Epidermal melanocyte (primary cell): ENCODE measurements at regions not wholly inside any gene's neighbourhood (a gene's known extent, or its start where the extent isn't known, plus 50 kb on each side); places are given as distances from the start of the nearest gene placed in this dataset.
"Not testable (repeated sequence)": the region's sequence is repeated elsewhere in the genome, so short reads cannot be mapped to it uniquely, and the experiment has no call there.

Experiments used
- DNase-seq: peaks from one replicate; pipeline ENCODE4 v3.0.0; 2011; ENCODE audit warnings: low spot score; ENCODE audit not compliant: insufficient read length

- no peak for DNase-seq
These were observed 57.0 kb downstream of the MSTN start for GRCh38 chr2:190005513-190005912.

- DNase-seq: no peak
These were observed 62.9 kb downstream of the MSTN start for GRCh38 chr2:189999661-190000060.

GRCh38 chr2:189998665-189999064 lies 63.9 kb downstream of the MSTN start:
- DNase-seq: not testable (repeated sequence)

- no peak for DNase-seq
These were observed 65.5 kb downstream of the MSTN start for GRCh38 chr2:189997016-189997415.

- no peak for DNase-seq
These were observed 66.8 kb downstream of the MSTN start for GRCh38 chr2:189995679-189996078.

- no peak for DNase-seq
These were observed 79.6 kb downstream of the MSTN start for GRCh38 chr2:189982780-189983394.

- no peak for DNase-seq
These were observed 80.4 kb downstream of the MSTN start for GRCh38 chr2:189982087-189982486.

GRCh38 chr2:189976488-189976887 lies 86.0 kb downstream of the MSTN start:
- DNase-seq: not testable (repeated sequence)

GRCh38 chr2:189960346-189960745 lies 102.2 kb downstream of the MSTN start:
- DNase-seq: no peak

- DNase-seq: no peak
These were observed 103.1 kb downstream of the MSTN start for GRCh38 chr2:189959450-189959849.

- DNase-seq: no peak
These were observed 107.5 kb downstream of the MSTN start for GRCh38 chr2:189954989-189955388.

GRCh38 chr2:189952536-189953109 lies 109.9 kb downstream of the MSTN start:
- no peak for DNase-seq

- no peak for DNase-seq
These were observed 110.6 kb downstream of the MSTN start for GRCh38 chr2:189951791-189952535.

GRCh38 chr2:189943009-189943408 lies 119.5 kb downstream of the MSTN start:
- DNase-seq: no peak

GRCh38 chr2:189940913-189941312 lies 121.6 kb downstream of the MSTN start:
- DNase-seq: no peak

- DNase-seq: no peak
These were observed 124.8 kb downstream of the MSTN start for GRCh38 chr2:189937691-189938090.

GRCh38 chr2:189933911-189934399 lies 128.6 kb downstream of the MSTN start:
- peak; percentile 21 for DNase-seq

- DNase-seq: no peak
These were observed 129.5 kb downstream of the MSTN start for GRCh38 chr2:189933041-189933440.

- DNase-seq: no peak
These were observed 134.7 kb downstream of the MSTN start for GRCh38 chr2:189927823-189928222.
